Activated CD4-positive, alpha-beta T cell treated with anti-CD3 and anti-CD28 coated beads, Interleukin-2, amount 10 ng/mL, durations not matched to agents 7 days and 5 days (primary cell): ENCODE measurements at regions not wholly inside any gene's neighbourhood (a gene's known extent, or its start where the extent isn't known, plus 50 kb on each side); places are given as distances from the start of the nearest gene placed in this dataset.

Experiments used
- CTCF ChIA-PET: fragments of 350-600 bp; sonication (Branson Sonifier 250); formaldehyde crosslinking; loops from one replicate; lab custom pipeline; 2021; ENCODE audit warnings: antibody characterized with exemption; lab: Charles Lee
- POLR2A ChIA-PET: fragments of 350-600 bp; sonication (Branson Sonifier 250); formaldehyde crosslinking; loops from one replicate; lab custom pipeline; 2021; ENCODE audit warnings: antibody characterized with exemption; lab: Charles Lee
- DNase-seq: peaks from one replicate; pipeline ENCODE4 v3.0.0-alpha.2; 2020
- H3K27ac Mint-ChIP-seq: one replicate; pipeline ENCODE4 v1.8.0; 2021; ENCODE audit warnings: mild to moderate bottlenecking, moderate library complexity, mixed read lengths
- H3K27me3 Mint-ChIP-seq: one replicate; pipeline ENCODE4 v1.8.0; 2021; ENCODE audit warnings: mixed read lengths
- H3K36me3 Mint-ChIP-seq: one replicate; pipeline ENCODE4 v1.8.0; 2021; ENCODE audit warnings: low read depth, mixed read lengths
- H3K4me1 Mint-ChIP-seq: one replicate; pipeline ENCODE4 v1.8.0; 2021; ENCODE audit warnings: mixed read lengths
- H3K4me3 Mint-ChIP-seq: one replicate; pipeline ENCODE4 v1.8.0; 2021; ENCODE audit warnings: mild to moderate bottlenecking, moderate library complexity, mixed read lengths
- H3K9me3 Mint-ChIP-seq: one replicate; pipeline ENCODE4 v1.8.0; 2021; ENCODE audit warnings: mixed read lengths

- peaks cover 3% of the 10 kb centered on the region for H3K9me3 Mint-ChIP-seq
- ChIA-PET POLR2A (no interaction called here), CTCF (interaction anchor here (0.6 kb wide), 1 partner anchor 682 kb away, joined by 3 read pairs; no protein-coding TSS in a partner anchor)
- no peak overlapping the region for H3K27ac Mint-ChIP-seq
- H3K27me3 Mint-ChIP-seq = no peaks in the 10 kb centered on the region
- no peak overlapping the region for H3K4me3 Mint-ChIP-seq
- DNase-seq = no peak
- H3K4me1 Mint-ChIP-seq = no peaks in the 10 kb centered on the region
- H3K36me3 Mint-ChIP-seq = no peaks in the 10 kb centered on the region
Measured at GRCh38 chr13:80753866-80754265, 412.9 kb upstream of the SPRY2 start.

GRCh38 chr13:80751854-80752253 is 410.9 kb upstream of the SPRY2 start:
- POLR2A ChIA-PET = no interaction called here
- no peaks in the 10 kb centered on the region for H3K27me3 Mint-ChIP-seq

GRCh38 chr13:80744147-80744914 is 403.4 kb upstream of the SPRY2 start:
- ChIA-PET POLR2A (no interaction called here), CTCF (no interaction called here)
- Mint-ChIP-seq H3K4me1 (no peaks in the 10 kb centered on the region), H3K9me3 (no peaks in the 10 kb centered on the region), H3K4me3 (no peak overlapping the region), H3K36me3 (no peaks in the 10 kb centered on the region), H3K27ac (no peak overlapping the region), H3K27me3 (no peaks in the 10 kb centered on the region)
- DNase-seq = no peak

More at GRCh38 chr13:80751854-80752253, 410.9 kb upstream of the SPRY2 start:
- CTCF ChIA-PET = no interaction called here
- Mint-ChIP-seq H3K4me3 (no peak overlapping the region), H3K36me3 (no peaks in the 10 kb centered on the region), H3K9me3 (no peaks in the 10 kb centered on the region), H3K27ac (no peak overlapping the region), H3K4me1 (no peaks in the 10 kb centered on the region)
- no peak for DNase-seq

GRCh38 chr13:80742033-80742432 is 401.1 kb upstream of the SPRY2 start:
- ChIA-PET CTCF (interaction anchor here (0.7 kb wide), 1 partner anchor 24 kb away, joined by 3 read pairs; no protein-coding TSS in a partner anchor), POLR2A (no interaction called here)
- no peak overlapping the region for H3K4me3 Mint-ChIP-seq
- no peaks in the 10 kb centered on the region for H3K4me1 Mint-ChIP-seq
- no peaks in the 10 kb centered on the region for H3K36me3 Mint-ChIP-seq
- peaks cover 2% of the 10 kb centered on the region for H3K9me3 Mint-ChIP-seq
- no peaks in the 10 kb centered on the region for H3K27me3 Mint-ChIP-seq
- no peak overlapping the region for H3K27ac Mint-ChIP-seq
- no peak for DNase-seq

GRCh38 chr13:80740071-80740470 is 399.1 kb upstream of the SPRY2 start:
- ChIA-PET POLR2A (no interaction called here), CTCF (no interaction called here)
- peaks cover 2% of the 10 kb centered on the region for H3K9me3 Mint-ChIP-seq
- H3K27ac Mint-ChIP-seq = no peak overlapping the region
- no peak overlapping the region for H3K4me3 Mint-ChIP-seq
- H3K4me1 Mint-ChIP-seq = no peaks in the 10 kb centered on the region
- no peaks in the 10 kb centered on the region for H3K27me3 Mint-ChIP-seq
- DNase-seq = no peak
- no peaks in the 10 kb centered on the region for H3K36me3 Mint-ChIP-seq

- H3K36me3 Mint-ChIP-seq = no peaks in the 10 kb centered on the region
- ChIA-PET POLR2A (no interaction called here), CTCF (no interaction called here)
- H3K4me3 Mint-ChIP-seq = no peak overlapping the region
- no peak overlapping the region for H3K27ac Mint-ChIP-seq
- no peak for DNase-seq
- H3K27me3 Mint-ChIP-seq = no peaks in the 10 kb centered on the region
- no peaks in the 10 kb centered on the region for H3K4me1 Mint-ChIP-seq
- H3K9me3 Mint-ChIP-seq = peaks cover 2% of the 10 kb centered on the region
Measured at GRCh38 chr13:80737513-80737912, 396.6 kb upstream of the SPRY2 start.

GRCh38 chr13:80727321-80727975 is 386.5 kb upstream of the SPRY2 start:
- H3K4me1 Mint-ChIP-seq = no peaks in the 10 kb centered on the region
- CTCF ChIA-PET = no interaction called here

GRCh38 chr13:80726868-80727267 is 385.9 kb upstream of the SPRY2 start:
- H3K4me3 Mint-ChIP-seq = no peak overlapping the region
- ChIA-PET POLR2A (no interaction called here), CTCF (no interaction called here)
- no peaks in the 10 kb centered on the region for H3K4me1 Mint-ChIP-seq
- no peak for DNase-seq
- H3K27me3 Mint-ChIP-seq = no peaks in the 10 kb centered on the region
- no peaks in the 10 kb centered on the region for H3K36me3 Mint-ChIP-seq
- H3K9me3 Mint-ChIP-seq = peaks cover 2% of the 10 kb centered on the region
- no peak overlapping the region for H3K27ac Mint-ChIP-seq

More at GRCh38 chr13:80727321-80727975, 386.5 kb upstream of the SPRY2 start:
- no peak for DNase-seq
- POLR2A ChIA-PET = no interaction called here
- Mint-ChIP-seq H3K4me3 (no peak overlapping the region), H3K36me3 (no peaks in the 10 kb centered on the region), H3K27ac (no peak overlapping the region), H3K9me3 (peaks cover 2% of the 10 kb centered on the region), H3K27me3 (no peaks in the 10 kb centered on the region)

- ChIA-PET CTCF (no interaction called here), POLR2A (no interaction called here)
- H3K4me3 Mint-ChIP-seq = no peak overlapping the region
- H3K9me3 Mint-ChIP-seq = no peaks in the 10 kb centered on the region
- H3K27ac Mint-ChIP-seq = no peak overlapping the region
- DNase-seq = no peak
- no peaks in the 10 kb centered on the region for H3K36me3 Mint-ChIP-seq
- H3K27me3 Mint-ChIP-seq = no peaks in the 10 kb centered on the region
- no peaks in the 10 kb centered on the region for H3K4me1 Mint-ChIP-seq
Measured at GRCh38 chr13:80721689-80722088, 380.8 kb upstream of the SPRY2 start.

GRCh38 chr13:80718970-80719369 is 378.0 kb upstream of the SPRY2 start:
- CTCF ChIA-PET = no interaction called here
- Mint-ChIP-seq H3K9me3 (no peaks in the 10 kb centered on the region), H3K27ac (no peak overlapping the region), H3K27me3 (no peaks in the 10 kb centered on the region), H3K4me1 (no peaks in the 10 kb centered on the region), H3K4me3 (no peak overlapping the region), H3K36me3 (no peaks in the 10 kb centered on the region)
- POLR2A ChIA-PET = no interaction called here
- DNase-seq = no peak

GRCh38 chr13:80717776-80718175 is 376.9 kb upstream of the SPRY2 start:
- Mint-ChIP-seq H3K36me3 (no peaks in the 10 kb centered on the region), H3K27ac (no peak overlapping the region), H3K4me1 (no peaks in the 10 kb centered on the region), H3K27me3 (no peaks in the 10 kb centered on the region), H3K9me3 (peaks cover 2% of the 10 kb centered on the region), H3K4me3 (no peak overlapping the region)
- DNase-seq = no peak
- ChIA-PET CTCF (no interaction called here), POLR2A (no interaction called here)

- CTCF ChIA-PET = no interaction called here
- H3K4me3 Mint-ChIP-seq = no peak overlapping the region
- no peaks in the 10 kb centered on the region for H3K27me3 Mint-ChIP-seq
- H3K36me3 Mint-ChIP-seq = no peaks in the 10 kb centered on the region
- H3K4me1 Mint-ChIP-seq = no peaks in the 10 kb centered on the region
- POLR2A ChIA-PET = interaction anchor here (0.6 kb wide), 1 partner anchor 18 kb away, joined by 3 read pairs; no protein-coding TSS in a partner anchor
- peaks cover 2% of the 10 kb centered on the region for H3K9me3 Mint-ChIP-seq
- DNase-seq = no peak
- no peak overlapping the region for H3K27ac Mint-ChIP-seq
Measured at GRCh38 chr13:80716610-80717081, 375.7 kb upstream of the SPRY2 start.

GRCh38 chr13:80712026-80712425 is 371.1 kb upstream of the SPRY2 start:
- ChIA-PET CTCF (no interaction called here), POLR2A (no interaction called here)
- Mint-ChIP-seq H3K36me3 (no peaks in the 10 kb centered on the region), H3K4me3 (no peak overlapping the region), H3K9me3 (peaks cover 2% of the 10 kb centered on the region), H3K27ac (no peak overlapping the region), H3K27me3 (no peaks in the 10 kb centered on the region), H3K4me1 (no peaks in the 10 kb centered on the region)
- DNase-seq = no peak
